ENCODE measurements at regions not wholly inside any gene's neighbourhood (a gene's known extent, or its start where the extent isn't known, plus 50 kb on each side); places are given as distances from the start of the nearest gene placed in this dataset.

DNA sequence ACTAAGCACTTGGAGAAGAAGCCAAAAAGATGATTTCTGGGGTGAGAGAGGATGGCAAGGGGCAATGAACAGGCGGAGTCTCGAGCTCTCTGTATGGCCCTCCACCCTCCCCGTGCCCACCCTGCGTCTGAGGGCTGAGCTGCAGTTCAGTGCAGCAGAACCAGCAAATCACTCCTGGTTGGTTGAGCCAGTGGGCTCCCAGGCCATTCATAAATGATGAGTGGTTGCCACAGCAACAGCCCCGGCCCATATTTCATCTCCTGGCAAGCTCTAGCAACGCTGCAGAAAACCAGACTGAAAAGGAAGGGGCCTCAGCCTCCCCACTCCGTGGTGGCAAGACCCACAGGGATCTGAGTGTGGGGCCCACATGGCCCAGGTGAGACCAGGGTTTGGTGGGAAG, 93.8 kb upstream of the PPP1R26 start (continued):
- TF ChIP-seq TSHZ2 (CRISPR knock-in tag; IDR thresholded peaks at IDR 0.05) (no peak), ESRRG (CRISPR knock-in tag; IDR thresholded peaks at IDR 0.05) (no peak), TOX (CRISPR knock-in tag; IDR thresholded peaks at IDR 0.05; ENCODE audit: borderline replicate concordance) (no peak), ZNF565 (CRISPR knock-in tag; conservative IDR thresholded peaks at IDR 0.05; ENCODE audit: low read depth) (no peak), ZFP30 (CRISPR knock-in tag; IDR thresholded peaks at IDR 0.05) (no peak)

- no peak for ATAC-seq
- TF ChIP-seq PPARA (CRISPR knock-in tag; IDR thresholded peaks at IDR 0.05; ENCODE audit: borderline replicate concordance) (no peak), POU6F1 (CRISPR knock-in tag; IDR thresholded peaks at IDR 0.05; ENCODE audit: borderline replicate concordance, low read depth) (no peak), CSDC2 (CRISPR knock-in tag; IDR thresholded peaks at IDR 0.05) (no peak), ZNF8 (CRISPR knock-in tag; IDR thresholded peaks at IDR 0.05) (no peak), ZFP30 (CRISPR knock-in tag; IDR thresholded peaks at IDR 0.05) (no peak), ZFP3 (CRISPR knock-in tag; IDR thresholded peaks at IDR 0.05) (no peak), PATZ1 (CRISPR knock-in tag; IDR thresholded peaks at IDR 0.05; ENCODE audit: borderline replicate concordance) (no peak), ZC3H10 (CRISPR knock-in tag; IDR thresholded peaks at IDR 0.05) (no peak), ISL1 (CRISPR knock-in tag; IDR thresholded peaks at IDR 0.05) (no peak), GLIS3 (CRISPR knock-in tag; IDR thresholded peaks at IDR 0.05) (no peak), TSHZ2 (CRISPR knock-in tag; IDR thresholded peaks at IDR 0.05) (no peak), ZNF565 (CRISPR knock-in tag; conservative IDR thresholded peaks at IDR 0.05; ENCODE audit: low read depth) (no peak)
- TF ChIP-seq, protein P1, sequence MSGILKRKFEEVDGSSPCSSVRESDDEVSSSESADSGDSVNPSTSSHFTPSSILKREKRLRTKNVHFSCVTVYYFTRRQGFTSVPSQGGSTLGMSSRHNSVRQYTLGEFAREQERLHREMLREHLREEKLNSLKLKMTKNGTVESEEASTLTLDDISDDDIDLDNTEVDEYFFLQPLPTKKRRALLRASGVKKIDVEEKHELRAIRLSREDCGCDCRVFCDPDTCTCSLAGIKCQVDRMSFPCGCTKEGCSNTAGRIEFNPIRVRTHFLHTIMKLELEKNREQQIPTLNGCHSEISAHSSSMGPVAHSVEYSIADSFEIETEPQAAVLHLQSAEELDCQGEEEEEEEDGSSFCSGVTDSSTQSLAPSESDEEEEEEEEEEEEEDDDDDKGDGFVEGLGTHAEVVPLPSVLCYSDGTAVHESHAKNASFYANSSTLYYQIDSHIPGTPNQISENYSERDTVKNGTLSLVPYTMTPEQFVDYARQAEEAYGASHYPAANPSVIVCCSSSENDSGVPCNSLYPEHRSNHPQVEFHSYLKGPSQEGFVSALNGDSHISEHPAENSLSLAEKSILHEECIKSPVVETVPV (CRISPR knock-in tag; IDR thresholded peaks at IDR 0.05): no peak
- TF ChIP-seq, protein P2, sequence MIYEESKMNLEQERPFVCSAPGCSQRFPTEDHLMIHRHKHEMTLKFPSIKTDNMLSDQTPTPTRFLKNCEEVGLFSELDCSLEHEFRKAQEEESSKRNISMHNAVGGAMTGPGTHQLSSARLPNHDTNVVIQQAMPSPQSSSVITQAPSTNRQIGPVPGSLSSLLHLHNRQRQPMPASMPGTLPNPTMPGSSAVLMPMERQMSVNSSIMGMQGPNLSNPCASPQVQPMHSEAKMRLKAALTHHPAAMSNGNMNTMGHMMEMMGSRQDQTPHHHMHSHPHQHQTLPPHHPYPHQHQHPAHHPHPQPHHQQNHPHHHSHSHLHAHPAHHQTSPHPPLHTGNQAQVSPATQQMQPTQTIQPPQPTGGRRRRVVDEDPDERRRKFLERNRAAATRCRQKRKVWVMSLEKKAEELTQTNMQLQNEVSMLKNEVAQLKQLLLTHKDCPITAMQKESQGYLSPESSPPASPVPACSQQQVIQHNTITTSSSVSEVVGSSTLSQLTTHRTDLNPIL (CRISPR knock-in tag; IDR thresholded peaks at IDR 0.05; ENCODE audit: low read depth): no peak
Measured at GRCh38 chr9:135387976-135388375, 91.6 kb upstream of the PPP1R26 start.

GRCh38 chr9:135388530-135388929, 91.1 kb upstream of the PPP1R26 start:
- no peak for ATAC-seq
- TF ChIP-seq ISL1 (CRISPR knock-in tag; IDR thresholded peaks at IDR 0.05) (no peak), ZNF565 (CRISPR knock-in tag; conservative IDR thresholded peaks at IDR 0.05; ENCODE audit: low read depth) (no peak), ESRRG (CRISPR knock-in tag; IDR thresholded peaks at IDR 0.05) (no peak), BACH2 (CRISPR knock-in tag; IDR thresholded peaks at IDR 0.05; ENCODE audit: borderline replicate concordance) (no peak), POU6F1 (CRISPR knock-in tag; IDR thresholded peaks at IDR 0.05; ENCODE audit: borderline replicate concordance, low read depth) (no peak), CSDC2 (CRISPR knock-in tag; IDR thresholded peaks at IDR 0.05) (no peak), GLIS3 (CRISPR knock-in tag; IDR thresholded peaks at IDR 0.05) (no peak), ZFP30 (CRISPR knock-in tag; IDR thresholded peaks at IDR 0.05) (no peak), TSHZ2 (CRISPR knock-in tag; IDR thresholded peaks at IDR 0.05) (no peak)
- TF ChIP-seq, protein P2 (CRISPR knock-in tag; IDR thresholded peaks at IDR 0.05; ENCODE audit: low read depth): no peak

All from SK-N-SH treated with all-trans-retinoic acid at 6 μM for 48 hours (cell line).